ENCODE measurements at regions not wholly inside any gene's neighbourhood (a gene's known extent, or its start where the extent isn't known, plus 50 kb on each side); places are given as distances from the start of the nearest gene placed in this dataset.

GRCh38 chr1:219824338-219824737 is 104.0 kb downstream of the SLC30A10 start:
- POLR2A ChIA-PET = no interaction called here
- DNase-seq (ENCODE audit: low spot score) (no peak), FAIRE-seq (no peak), ATAC-seq (no peak)
- no peaks in the 10 kb centered on the region for H3K79me2 ChIP-seq (ENCODE audit: insufficient read depth, low read length)
- H3K36me3 ChIP-seq (replicated peaks in 1 of 2; ENCODE audit: control insufficient read depth in 1 of 2, insufficient read depth in 2 of 2, low read length in 2 of 2) = no peaks in the 10 kb centered on the region
- no peaks in the 10 kb centered on the region for H3K27me3 ChIP-seq (ENCODE audit: control insufficient read depth in 1 of 2, insufficient read depth in 2 of 2, low read length in 2 of 2)
- intact Hi-C loops (cut with micrococcal nuclease; ENCODE audit: unreplicated experiment) = no loop called here
- CTCF ChIA-PET (ENCODE audit: low intra/inter-chr PET ratio, low total read pairs) = no interaction called here
- H3K4me1 ChIP-seq (ENCODE audit: insufficient read depth, low read length) = no peaks in the 10 kb centered on the region
- BruUV-seq (replicated peaks) = no TSS peak
- H3K4me3 ChIP-seq (replicated peaks in 1 of 3; ENCODE audit: insufficient read depth in 1 of 3, low read depth in 2 of 3, low read length in 3 of 3) = no peak overlapping the region
- H3K4me2 ChIP-seq (ENCODE audit: low read depth, low read length) = no peak overlapping the region
- TF ChIP-seq ZNF607 (CRISPR knock-in tag; IDR thresholded peaks at IDR 0.05; ENCODE audit: borderline replicate concordance) (no peak), MLX (CRISPR knock-in tag; IDR thresholded peaks at IDR 0.05) (no peak), IRF2 (CRISPR knock-in tag; IDR thresholded peaks at IDR 0.05) (no peak), ZNF317 (CRISPR knock-in tag; IDR thresholded peaks at IDR 0.05) (no peak), JUND (CRISPR knock-in tag; IDR thresholded peaks at IDR 0.05) (no peak), ZNF383 (CRISPR knock-in tag; IDR thresholded peaks at IDR 0.05; ENCODE audit: borderline replicate concordance) (no peak), ZNF558 (CRISPR knock-in tag; IDR thresholded peaks at IDR 0.05; ENCODE audit: borderline replicate concordance) (no peak), AHDC1 (CRISPR knock-in tag; IDR thresholded peaks at IDR 0.05; ENCODE audit: borderline replicate concordance) (no peak)
- TF ChIP-seq, protein P1, sequence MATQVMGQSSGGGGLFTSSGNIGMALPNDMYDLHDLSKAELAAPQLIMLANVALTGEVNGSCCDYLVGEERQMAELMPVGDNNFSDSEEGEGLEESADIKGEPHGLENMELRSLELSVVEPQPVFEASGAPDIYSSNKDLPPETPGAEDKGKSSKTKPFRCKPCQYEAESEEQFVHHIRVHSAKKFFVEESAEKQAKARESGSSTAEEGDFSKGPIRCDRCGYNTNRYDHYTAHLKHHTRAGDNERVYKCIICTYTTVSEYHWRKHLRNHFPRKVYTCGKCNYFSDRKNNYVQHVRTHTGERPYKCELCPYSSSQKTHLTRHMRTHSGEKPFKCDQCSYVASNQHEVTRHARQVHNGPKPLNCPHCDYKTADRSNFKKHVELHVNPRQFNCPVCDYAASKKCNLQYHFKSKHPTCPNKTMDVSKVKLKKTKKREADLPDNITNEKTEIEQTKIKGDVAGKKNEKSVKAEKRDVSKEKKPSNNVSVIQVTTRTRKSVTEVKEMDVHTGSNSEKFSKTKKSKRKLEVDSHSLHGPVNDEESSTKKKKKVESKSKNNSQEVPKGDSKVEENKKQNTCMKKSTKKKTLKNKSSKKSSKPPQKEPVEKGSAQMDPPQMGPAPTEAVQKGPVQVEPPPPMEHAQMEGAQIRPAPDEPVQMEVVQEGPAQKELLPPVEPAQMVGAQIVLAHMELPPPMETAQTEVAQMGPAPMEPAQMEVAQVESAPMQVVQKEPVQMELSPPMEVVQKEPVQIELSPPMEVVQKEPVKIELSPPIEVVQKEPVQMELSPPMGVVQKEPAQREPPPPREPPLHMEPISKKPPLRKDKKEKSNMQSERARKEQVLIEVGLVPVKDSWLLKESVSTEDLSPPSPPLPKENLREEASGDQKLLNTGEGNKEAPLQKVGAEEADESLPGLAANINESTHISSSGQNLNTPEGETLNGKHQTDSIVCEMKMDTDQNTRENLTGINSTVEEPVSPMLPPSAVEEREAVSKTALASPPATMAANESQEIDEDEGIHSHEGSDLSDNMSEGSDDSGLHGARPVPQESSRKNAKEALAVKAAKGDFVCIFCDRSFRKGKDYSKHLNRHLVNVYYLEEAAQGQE (IDR thresholded peaks at IDR 0.05; ENCODE audit: borderline replicate concordance in 1 of 2, low read depth in 1 of 2, low read length in 2 of 2) = no peak
- no peak overlapping the region for H3K9ac ChIP-seq (ENCODE audit: insufficient read depth, low read depth, low read length)
- 26% methylated on average over 2 of the region's 2 CpGs for WGBS (ENCODE audit: low lambda C conversion rate)
- H3K9me3 ChIP-seq (ENCODE audit: low read length) = no peaks in the 10 kb centered on the region
- in situ Hi-C loops (cut with HindIII; ENCODE audit: extremely low pct_ligation_motif_present, low pct_unique_long_range_greater_than_20kb) = no loop called here
- no peak overlapping the region for H2AFZ ChIP-seq (ENCODE audit: low read length)
- H3K27ac ChIP-seq (ENCODE audit: extremely low read length, insufficient read depth, low read length) = no peak overlapping the region
- H4K20me1 ChIP-seq (ENCODE audit: insufficient read depth, low read length) = no peaks in the 10 kb centered on the region

All from HepG2 (cell line).